ENCODE measurements at regions not wholly inside any gene's neighbourhood (a gene's known extent, or its start where the extent isn't known, plus 50 kb on each side); places are given as distances from the start of the nearest gene placed in this dataset.
A peak's percentile ranks its signal among the peaks of the same experiment; 100 is the strongest.

DNA sequence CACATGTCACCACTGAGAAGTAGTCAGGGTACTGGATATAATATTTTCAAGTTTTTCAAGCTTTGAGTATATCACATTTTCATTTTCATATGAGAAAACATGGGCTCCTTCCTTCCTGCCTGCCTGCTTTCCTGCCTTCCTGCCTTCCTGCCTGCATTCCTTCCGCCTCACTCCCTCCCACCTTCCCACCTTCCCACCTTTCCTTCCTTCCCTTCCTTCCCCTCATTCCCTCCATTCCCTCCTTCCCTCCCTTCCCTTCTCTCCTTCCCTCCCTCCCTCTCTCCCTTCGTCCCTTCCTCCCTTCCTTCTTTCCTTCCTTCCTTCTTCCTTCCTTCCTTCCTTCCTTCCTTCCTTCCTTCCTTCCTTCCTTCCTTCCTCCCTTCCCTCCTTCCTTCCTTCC lies 175.3 kb downstream of the HMHB1 start:
- Mint-ChIP-seq H3K36me3 (ENCODE audit: insufficient read depth in 1 of 3, low read depth in 3 of 3) (no peaks in the 10 kb centered on the region), H3K27ac (no peak overlapping the region; a peak in 1 of 7 replicates), H3K4me3 (no peak overlapping the region), H3K4me1 (peaks cover 6 to 7% of the 10 kb centered on the region in 2 experiments; a peak in 2 of 4 replicates), H3K27me3 (ENCODE audit: low read depth) (no peaks in the 10 kb centered on the region), H3K9me3 (no peaks in the 10 kb centered on the region)
- H2BK120ac ChIP-seq (ENCODE audit: low read depth, low read length, poor library complexity, severe bottlenecking) = no peak overlapping the region
- no peak overlapping the region for H3K4ac ChIP-seq (ENCODE audit: low read depth, low read length)
- no peak overlapping the region for H2BK20ac ChIP-seq (ENCODE audit: low read depth, low read length, poor library complexity, severe bottlenecking)
- no peaks in the 10 kb centered on the region for H3K79me2 ChIP-seq (ENCODE audit: insufficient read depth, low read length)
- no peak overlapping the region for H3K23ac ChIP-seq (ENCODE audit: insufficient read length, low read depth, low read length)
- H3K23me2 ChIP-seq (ENCODE audit: insufficient read length, low read depth, low read length, poor library complexity, severe bottlenecking) = no peaks in the 10 kb centered on the region
- H2BK15ac ChIP-seq (ENCODE audit: low read depth, low read length) = no peak overlapping the region
- H3K27ac ChIP-seq (ENCODE audit: insufficient read length, low read depth, low read length) = no peak overlapping the region
- no CpG with 5 or more reads among the region's 2 CpGs for WGBS (ENCODE audit: extremely low coverage, insufficient read length, low lambda C conversion rate)
- no peaks in the 10 kb centered on the region for H3K9me3 ChIP-seq (ENCODE audit: control insufficient read depth, low read depth, low read length)
- no peaks in the 10 kb centered on the region for H3K4me1 ChIP-seq (ENCODE audit: insufficient read depth, low read length)
- H2BK5ac ChIP-seq (ENCODE audit: insufficient read length, low read length) = no peak overlapping the region
- H4K8ac ChIP-seq (replicated peaks; ENCODE audit: insufficient read length, low read depth, low read length) = peak overlapping the region; percentile 60
- H2BK12ac ChIP-seq (ENCODE audit: insufficient read length, low read depth, low read length) = no peak overlapping the region
- H2AFZ ChIP-seq (ENCODE audit: low read length) = no peak overlapping the region
- no peak overlapping the region for H3K56ac ChIP-seq (ENCODE audit: insufficient read length, low read depth, low read length)
- no peaks in the 10 kb centered on the region for H3K27me3 ChIP-seq (ENCODE audit: insufficient read depth, low read length)
- no peak overlapping the region for H3K18ac ChIP-seq (ENCODE audit: insufficient read length, low read depth, low read length)
- no peak for DNase-seq
- no peak overlapping the region for H3T11ph ChIP-seq (ENCODE audit: low read length)
- H2AK5ac ChIP-seq (ENCODE audit: insufficient read length, low read length) = no peak overlapping the region
- H3K14ac ChIP-seq (ENCODE audit: insufficient read depth, low read length) = no peak overlapping the region
- H4K91ac ChIP-seq (ENCODE audit: insufficient read length, low read depth, low read length) = no peak overlapping the region
- H3K9ac ChIP-seq (ENCODE audit: extremely low read depth, insufficient read length, low read length) = no peak overlapping the region
- no peak overlapping the region for H4K5ac ChIP-seq (ENCODE audit: insufficient read length, low read depth, low read length)
- TF ChIP-seq, protein P1, sequence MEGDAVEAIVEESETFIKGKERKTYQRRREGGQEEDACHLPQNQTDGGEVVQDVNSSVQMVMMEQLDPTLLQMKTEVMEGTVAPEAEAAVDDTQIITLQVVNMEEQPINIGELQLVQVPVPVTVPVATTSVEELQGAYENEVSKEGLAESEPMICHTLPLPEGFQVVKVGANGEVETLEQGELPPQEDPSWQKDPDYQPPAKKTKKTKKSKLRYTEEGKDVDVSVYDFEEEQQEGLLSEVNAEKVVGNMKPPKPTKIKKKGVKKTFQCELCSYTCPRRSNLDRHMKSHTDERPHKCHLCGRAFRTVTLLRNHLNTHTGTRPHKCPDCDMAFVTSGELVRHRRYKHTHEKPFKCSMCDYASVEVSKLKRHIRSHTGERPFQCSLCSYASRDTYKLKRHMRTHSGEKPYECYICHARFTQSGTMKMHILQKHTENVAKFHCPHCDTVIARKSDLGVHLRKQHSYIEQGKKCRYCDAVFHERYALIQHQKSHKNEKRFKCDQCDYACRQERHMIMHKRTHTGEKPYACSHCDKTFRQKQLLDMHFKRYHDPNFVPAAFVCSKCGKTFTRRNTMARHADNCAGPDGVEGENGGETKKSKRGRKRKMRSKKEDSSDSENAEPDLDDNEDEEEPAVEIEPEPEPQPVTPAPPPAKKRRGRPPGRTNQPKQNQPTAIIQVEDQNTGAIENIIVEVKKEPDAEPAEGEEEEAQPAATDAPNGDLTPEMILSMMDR (conservative IDR thresholded peaks at IDR 0.05) = no peak
- no peaks in the 10 kb centered on the region for H3K79me1 ChIP-seq (ENCODE audit: insufficient read depth, low read depth, low read length, poor library complexity, severe bottlenecking)
- no peak overlapping the region for H3K4me2 ChIP-seq (ENCODE audit: insufficient read depth, insufficient read length, low read length)
- H4K20me1 ChIP-seq (ENCODE audit: control insufficient read depth, insufficient read depth, insufficient read length) = no peaks in the 10 kb centered on the region
